Neural cell (in vitro differentiated cells): ENCODE measurements at regions not wholly inside any gene's neighbourhood (a gene's known extent, or its start where the extent isn't known, plus 50 kb on each side); places are given as distances from the start of the nearest gene placed in this dataset.

Experiments used
- H2AFZ ChIP-seq: fragments of 200-600, 300-800 bp; sonication (generic), shearing (Covaris generic); 2 replicates; pipeline ENCODE4 v1.6.0; 2014; ENCODE audit warnings: low read depth, mild to moderate bottlenecking, antibody characterized with exemption, low read length, moderate library complexity
- H3F3A ChIP-seq: fragments of 200-600 bp; shearing (Covaris generic); 2 replicates; pipeline ENCODE4 v1.6.1; 2016; ENCODE audit warnings: mild to moderate bottlenecking, moderate library complexity, mixed read lengths, antibody characterized with exemption, low read length; ENCODE audit not compliant: insufficient read depth, poor library complexity, severe bottlenecking
- H3K27ac ChIP-seq: fragments of 200-600, 300-800 bp; sonication (generic), shearing (Covaris generic); 2 replicates; pipeline ENCODE4 v1.5.1; 2014; ENCODE audit warnings: mild to moderate bottlenecking, low read length, moderate library complexity
- H3K27me3 ChIP-seq: fragments of 300-800, 200-600 bp; sonication (generic), shearing (Covaris generic); 2 replicates; pipeline ENCODE4 v1.6.0; 2014; ENCODE audit warnings: mild to moderate bottlenecking, low read depth, low read length, moderate library complexity; ENCODE audit not compliant: insufficient read depth
- H3K36me3 ChIP-seq: fragments of 300-800, 200-600 bp; sonication (generic), shearing (Covaris generic); 2 replicates; pipeline ENCODE4 v1.5.1; 2014; ENCODE audit warnings: mild to moderate bottlenecking, antibody characterized with exemption, low read length, moderate library complexity; ENCODE audit not compliant: insufficient read depth
- H3K4me2 ChIP-seq: fragments of 300-800, 200-600 bp; sonication (generic), shearing (Covaris generic); 2 replicates; pipeline ENCODE4 v1.6.0; 2014; ENCODE audit warnings: mild to moderate bottlenecking, low read length
- H3K4me3 ChIP-seq: fragments of 300-800, 200-600 bp; sonication (generic), shearing (Covaris generic); 2 replicates; pipeline ENCODE4 v1.5.1; 2014; ENCODE audit warnings: mild to moderate bottlenecking, low read length, moderate library complexity
- H3K79me2 ChIP-seq: fragments of 200-600 bp; shearing (Covaris generic); replicated peaks from 2 replicates; pipeline ENCODE4 v1.6.0; 2014; ENCODE audit warnings: mild to moderate bottlenecking, low read length, moderate library complexity; ENCODE audit not compliant: insufficient read depth
- H3K9ac ChIP-seq: fragments of 300-800, 200-600 bp; sonication (generic), shearing (Covaris generic); 2 replicates; pipeline ENCODE4 v1.6.1; 2016; ENCODE audit warnings: mild to moderate bottlenecking, low read length, mixed read lengths
- H3K9me2 ChIP-seq: fragments of 200-600 bp; shearing (Covaris generic); 2 replicates; pipeline ENCODE4 v1.6.1; 2016; ENCODE audit warnings: mild to moderate bottlenecking, low read length, mixed read lengths; ENCODE audit not compliant: insufficient read depth
- H3K9me3 ChIP-seq: fragments of 200-600, 300-800 bp; sonication (generic), shearing (Covaris generic); 2 replicates; pipeline ENCODE4 v1.6.1; 2016; ENCODE audit warnings: mild to moderate bottlenecking, mixed run types, low read length, moderate library complexity, mixed read lengths
- H4K20me1 ChIP-seq: fragments of 200-600 bp; shearing (Covaris generic); 2 replicates; pipeline ENCODE4 v1.6.1; 2016; ENCODE audit warnings: mild to moderate bottlenecking, mixed run types; ENCODE audit not compliant: insufficient read depth
- CTCF ChIP-seq: fragments of 450-650 bp; IDR thresholded peaks from 2 replicates; pipeline ENCODE4 v1.5.1; 2014; ENCODE audit warnings: antibody characterized with exemption, mild to moderate bottlenecking, moderate library complexity; ENCODE audit not compliant: poor library complexity, severe bottlenecking
- EP300 ChIP-seq: fragments of 450-650 bp; conservative IDR thresholded peaks from 2 replicates; pipeline ENCODE4 v1.6.1; 2014; ENCODE audit warnings: antibody characterized with exemption, mild to moderate bottlenecking, moderate library complexity; ENCODE audit not compliant: poor library complexity, severe bottlenecking
- EZH2 ChIP-seq: fragments of 200-600, 300-800 bp; shearing (Covaris generic), sonication (generic); IDR thresholded peaks from 2 replicates; pipeline ENCODE4 v1.6.1; 2014; ENCODE audit warnings: antibody characterized with exemption, low read length, borderline replicate concordance, mild to moderate bottlenecking; ENCODE audit not compliant: insufficient read depth, poor library complexity, severe bottlenecking
- MXI1 ChIP-seq: fragments of 450-650 bp; conservative IDR thresholded peaks from 2 replicates; pipeline ENCODE4 v1.6.1; 2014; ENCODE audit warnings: antibody characterized with exemption, mild to moderate bottlenecking; ENCODE audit not compliant: poor library complexity, severe bottlenecking
- RAD21 ChIP-seq: fragments of 450-650 bp; conservative IDR thresholded peaks from 2 replicates; pipeline ENCODE4 v1.6.1; 2014; ENCODE audit warnings: antibody characterized with exemption, mild to moderate bottlenecking, moderate library complexity
- TF ChIP-seq, protein P1 (sequence below): IDR thresholded peaks from 2 replicates; pipeline ENCODE4 v1.6.1; 2012; ENCODE audit warnings: borderline replicate concordance

DNA sequence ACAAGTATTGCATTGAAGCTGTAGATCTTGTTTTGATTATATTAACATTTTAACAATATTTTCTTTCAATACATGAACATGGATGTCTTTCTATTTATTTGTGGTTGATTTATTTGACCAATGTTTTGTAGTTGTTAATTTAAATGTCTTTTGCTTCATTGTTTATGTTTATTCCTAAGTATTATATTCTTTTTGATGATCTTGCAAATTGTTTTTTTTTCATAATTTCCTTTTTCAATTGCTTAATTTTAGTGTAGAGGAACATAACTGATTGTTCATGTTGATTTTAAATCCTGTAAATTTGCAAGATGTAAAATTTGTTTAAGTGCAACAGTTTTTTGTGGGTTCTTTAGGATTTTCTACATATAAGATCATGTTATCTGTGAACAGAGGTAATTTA, 744.1 kb downstream of the FAM133A start:
- Histone ChIP-seq H2AFZ (no peak overlapping the region), H3K27me3 (no peaks in the 10 kb centered on the region), H3K79me2 (no peaks in the 10 kb centered on the region), H3K36me3 (no peaks in the 10 kb centered on the region), H3K4me3 (no peak overlapping the region), H3F3A (no peaks in the 10 kb centered on the region), H3K4me2 (no peak overlapping the region), H3K9me3 (no peaks in the 10 kb centered on the region), H3K27ac (no peak overlapping the region), H4K20me1 (no peaks in the 10 kb centered on the region), H3K9ac (no peak overlapping the region), H3K9me2 (no peaks in the 10 kb centered on the region)
- TF ChIP-seq, protein P1, sequence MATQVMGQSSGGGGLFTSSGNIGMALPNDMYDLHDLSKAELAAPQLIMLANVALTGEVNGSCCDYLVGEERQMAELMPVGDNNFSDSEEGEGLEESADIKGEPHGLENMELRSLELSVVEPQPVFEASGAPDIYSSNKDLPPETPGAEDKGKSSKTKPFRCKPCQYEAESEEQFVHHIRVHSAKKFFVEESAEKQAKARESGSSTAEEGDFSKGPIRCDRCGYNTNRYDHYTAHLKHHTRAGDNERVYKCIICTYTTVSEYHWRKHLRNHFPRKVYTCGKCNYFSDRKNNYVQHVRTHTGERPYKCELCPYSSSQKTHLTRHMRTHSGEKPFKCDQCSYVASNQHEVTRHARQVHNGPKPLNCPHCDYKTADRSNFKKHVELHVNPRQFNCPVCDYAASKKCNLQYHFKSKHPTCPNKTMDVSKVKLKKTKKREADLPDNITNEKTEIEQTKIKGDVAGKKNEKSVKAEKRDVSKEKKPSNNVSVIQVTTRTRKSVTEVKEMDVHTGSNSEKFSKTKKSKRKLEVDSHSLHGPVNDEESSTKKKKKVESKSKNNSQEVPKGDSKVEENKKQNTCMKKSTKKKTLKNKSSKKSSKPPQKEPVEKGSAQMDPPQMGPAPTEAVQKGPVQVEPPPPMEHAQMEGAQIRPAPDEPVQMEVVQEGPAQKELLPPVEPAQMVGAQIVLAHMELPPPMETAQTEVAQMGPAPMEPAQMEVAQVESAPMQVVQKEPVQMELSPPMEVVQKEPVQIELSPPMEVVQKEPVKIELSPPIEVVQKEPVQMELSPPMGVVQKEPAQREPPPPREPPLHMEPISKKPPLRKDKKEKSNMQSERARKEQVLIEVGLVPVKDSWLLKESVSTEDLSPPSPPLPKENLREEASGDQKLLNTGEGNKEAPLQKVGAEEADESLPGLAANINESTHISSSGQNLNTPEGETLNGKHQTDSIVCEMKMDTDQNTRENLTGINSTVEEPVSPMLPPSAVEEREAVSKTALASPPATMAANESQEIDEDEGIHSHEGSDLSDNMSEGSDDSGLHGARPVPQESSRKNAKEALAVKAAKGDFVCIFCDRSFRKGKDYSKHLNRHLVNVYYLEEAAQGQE, result no peak
- TF ChIP-seq MXI1, result no peak
- TF ChIP-seq RAD21, result no peak
- no peak for TF ChIP-seq CTCF

- Histone ChIP-seq H3K9me3 (no peaks in the 10 kb centered on the region), H4K20me1 (no peaks in the 10 kb centered on the region), H3K9me2 (no peaks in the 10 kb centered on the region), H2AFZ (no peak overlapping the region), H3K79me2 (no peaks in the 10 kb centered on the region), H3K27me3 (no peaks in the 10 kb centered on the region), H3K36me3 (no peaks in the 10 kb centered on the region), H3K4me2 (no peak overlapping the region), H3K27ac (no peak overlapping the region), H3K9ac (no peak overlapping the region), H3K4me3 (no peak overlapping the region), H3F3A (no peaks in the 10 kb centered on the region)
- TF ChIP-seq EZH2 (no peak), EP300 (no peak)
- TF ChIP-seq, protein P1, result no peak
Observed at GRCh38 chrX:94424456-94424855, 750.5 kb downstream of the FAM133A start.
